NCI-H2227 treated with DMSO at 0.1 percent for 48 hours (cell line): ENCODE measurements at regions not wholly inside any gene's neighbourhood (a gene's known extent, or its start where the extent isn't known, plus 50 kb on each side); places are given as distances from the start of the nearest gene placed in this dataset.

ENCODE experiments used
- DNase-seq: peaks from one replicate; lab custom pipeline; 2025; lab: John Stamatoyannopoulos, UW

GRCh38 chr11:134691295-134691873 lies 279.3 kb upstream of the B3GAT1 start:
- no peak for DNase-seq

GRCh38 chr11:134689886-134690285 lies 277.8 kb upstream of the B3GAT1 start:
- DNase-seq = no peak

- DNase-seq = no peak
Measured at GRCh38 chr11:134687548-134687947, 275.5 kb upstream of the B3GAT1 start.

- no peak for DNase-seq
Measured at GRCh38 chr11:134686460-134687061, 274.5 kb upstream of the B3GAT1 start.

GRCh38 chr11:134685793-134686380 lies 273.8 kb upstream of the B3GAT1 start:
- DNase-seq = no peak

- DNase-seq = no peak
Measured at GRCh38 chr11:134684576-134684975, 272.5 kb upstream of the B3GAT1 start.

GRCh38 chr11:134683860-134684259 lies 271.8 kb upstream of the B3GAT1 start:
- DNase-seq = no peak

GRCh38 chr11:134682577-134682976 lies 270.5 kb upstream of the B3GAT1 start:
- no peak for DNase-seq

GRCh38 chr11:134679592-134679991 lies 267.6 kb upstream of the B3GAT1 start:
- no peak for DNase-seq

GRCh38 chr11:134678744-134679143 lies 266.7 kb upstream of the B3GAT1 start:
- DNase-seq = no peak

GRCh38 chr11:134677891-134678551 lies 266.0 kb upstream of the B3GAT1 start:
- no peak for DNase-seq

GRCh38 chr11:134677397-134677822 lies 265.4 kb upstream of the B3GAT1 start:
- DNase-seq = no peak

GRCh38 chr11:134676516-134677287 lies 264.7 kb upstream of the B3GAT1 start:
- no peak for DNase-seq

GRCh38 chr11:134675983-134676382 lies 263.9 kb upstream of the B3GAT1 start:
- no peak for DNase-seq

- DNase-seq = no peak
Measured at GRCh38 chr11:134674974-134675373, 262.9 kb upstream of the B3GAT1 start.

- DNase-seq = no peak
Measured at GRCh38 chr11:134670961-134671370, 258.9 kb upstream of the B3GAT1 start.

- no peak for DNase-seq
Measured at GRCh38 chr11:134670247-134670782, 258.3 kb upstream of the B3GAT1 start.

GRCh38 chr11:134669796-134670195 lies 257.8 kb upstream of the B3GAT1 start:
- DNase-seq = no peak

GRCh38 chr11:134668796-134669195 lies 256.8 kb upstream of the B3GAT1 start:
- no peak for DNase-seq

GRCh38 chr11:134668076-134668475 lies 256.0 kb upstream of the B3GAT1 start:
- DNase-seq = no peak

GRCh38 chr11:134667505-134667904 lies 255.5 kb upstream of the B3GAT1 start:
- DNase-seq = no peak

GRCh38 chr11:134667175-134667500 lies 255.1 kb upstream of the B3GAT1 start:
- no peak for DNase-seq
